GM19025 (cell line): ENCODE measurements at regions not wholly inside any gene's neighbourhood (a gene's known extent, or its start where the extent isn't known, plus 50 kb on each side); places are given as distances from the start of the nearest gene placed in this dataset.

Source experiments
- ATAC-seq: cut with Tn5 transposase; IDR thresholded peaks from one replicate; pipeline ENCODE4 v1.9.1; 2021; ENCODE audit warnings: mild to moderate bottlenecking, low read depth, moderate library complexity; ENCODE audit not compliant: unreplicated experiment

DNA sequence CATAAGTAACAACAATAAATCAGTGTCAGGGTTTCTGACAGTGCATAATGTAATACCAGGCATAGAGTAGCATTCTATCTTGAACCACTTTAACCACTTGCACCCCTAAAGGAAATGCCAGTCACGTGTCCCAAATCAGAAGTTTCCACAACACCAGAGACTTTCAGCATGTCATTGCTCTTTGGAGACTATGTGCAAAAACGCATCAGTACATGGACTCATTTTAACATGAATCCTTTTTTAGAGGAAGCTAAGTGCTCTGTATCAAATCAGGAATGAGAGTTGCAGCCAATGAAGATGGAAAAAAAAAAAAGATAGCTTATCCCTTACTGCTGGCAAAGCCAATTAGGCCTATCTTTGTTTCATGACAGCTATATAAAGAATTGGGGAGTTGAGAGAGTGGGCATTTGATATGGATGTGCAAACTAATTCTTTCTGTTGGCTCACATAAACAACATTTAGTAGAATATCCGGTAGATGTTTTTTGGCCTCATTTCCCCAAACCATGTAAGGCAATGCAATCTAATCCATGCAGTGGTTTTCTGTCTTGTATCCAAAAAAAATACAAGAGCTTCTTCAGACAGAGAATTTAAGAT is 353.1 kb downstream of the IRS1 start:
- ATAC-seq, result no peak

DNA sequence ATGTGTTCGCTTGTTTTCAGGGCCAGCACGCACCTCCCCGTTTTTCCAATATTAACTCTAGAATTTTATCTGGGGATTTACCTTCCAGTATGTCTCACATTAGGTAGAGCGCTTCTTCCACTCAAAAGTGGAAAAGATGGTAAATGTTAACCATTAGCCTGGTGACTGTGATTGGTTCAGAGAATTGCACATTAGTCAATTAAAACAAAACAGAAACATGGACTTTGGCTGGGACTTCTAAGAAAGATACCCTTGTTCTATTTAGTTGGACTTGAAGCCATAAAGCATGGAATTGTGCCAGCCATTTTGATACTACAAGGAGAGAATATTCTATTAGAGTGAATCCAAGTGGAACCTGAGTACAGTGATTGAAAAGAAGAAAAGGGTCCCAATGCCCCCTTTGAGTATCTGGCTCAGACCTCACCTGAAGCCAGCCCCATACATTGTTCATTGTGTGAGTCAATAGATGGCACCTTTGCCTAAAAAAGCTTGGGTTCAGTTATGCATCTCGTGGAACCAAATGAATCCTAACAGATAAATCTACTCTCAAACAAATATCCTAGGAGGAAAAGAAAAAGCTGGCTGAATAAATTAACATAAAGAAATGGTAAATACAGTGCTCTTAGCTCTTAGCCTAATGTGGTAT is 354.3 kb downstream of the IRS1 start:
- no peak for ATAC-seq

- ATAC-seq, result no peak
Measured at GRCh38 chr2:226443112-226443511, 356.5 kb downstream of the IRS1 start.

- ATAC-seq, result no peak
Measured at GRCh38 chr2:226440127-226440918, 359.3 kb downstream of the IRS1 start.

- no peak for ATAC-seq
Measured at GRCh38 chr2:226439337-226439736, 360.3 kb downstream of the IRS1 start.

- ATAC-seq, result no peak
Measured at GRCh38 chr2:226435146-226435545, 364.5 kb downstream of the IRS1 start.

GRCh38 chr2:226434702-226435101 is 364.9 kb downstream of the IRS1 start:
- ATAC-seq, result no peak

- no peak for ATAC-seq
Measured at GRCh38 chr2:226431288-226431948, 368.2 kb downstream of the IRS1 start.

DNA sequence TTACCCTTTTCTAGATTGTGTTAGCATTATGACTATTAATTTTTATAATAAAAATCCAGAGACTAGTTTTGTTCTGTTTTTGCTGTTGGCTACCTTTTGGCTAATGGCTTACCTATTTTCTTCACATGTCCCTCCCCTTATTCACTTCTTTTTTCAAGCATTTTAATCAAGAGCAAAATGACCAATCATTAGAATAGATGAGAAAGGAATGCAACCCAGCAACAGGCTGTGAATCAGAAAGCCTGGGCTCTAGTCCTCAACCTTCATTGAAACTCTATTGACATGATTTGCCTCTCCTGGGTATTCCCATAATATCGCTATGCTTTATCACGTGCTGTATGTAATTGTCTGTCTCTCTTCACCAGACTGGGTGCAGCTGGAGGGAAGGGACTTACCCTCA is 370.1 kb downstream of the IRS1 start:
- ATAC-seq, result no peak

- no peak for ATAC-seq
Measured at GRCh38 chr2:226427538-226428307, 371.9 kb downstream of the IRS1 start.

DNA sequence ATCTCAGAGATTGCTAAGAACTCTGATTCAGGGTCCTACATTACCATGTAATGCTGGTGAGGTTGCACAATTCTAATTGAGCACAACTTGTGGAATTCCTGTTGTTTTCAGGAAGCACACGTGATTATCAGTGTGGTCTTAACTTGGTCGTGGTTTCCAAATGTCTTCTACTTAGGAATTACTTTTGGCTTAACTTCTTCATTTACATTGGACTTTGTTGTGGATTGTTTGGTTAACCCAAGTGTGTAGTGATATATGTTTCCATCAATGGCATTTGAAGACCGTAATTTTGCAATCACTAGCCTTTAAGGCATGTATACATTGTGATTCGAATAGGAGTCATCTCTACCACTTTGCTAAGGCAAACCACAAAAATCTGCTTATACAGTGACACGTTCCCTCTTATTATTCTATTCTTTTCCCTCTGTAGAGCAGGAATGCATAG is 373.3 kb downstream of the IRS1 start:
- ATAC-seq, result no peak

DNA sequence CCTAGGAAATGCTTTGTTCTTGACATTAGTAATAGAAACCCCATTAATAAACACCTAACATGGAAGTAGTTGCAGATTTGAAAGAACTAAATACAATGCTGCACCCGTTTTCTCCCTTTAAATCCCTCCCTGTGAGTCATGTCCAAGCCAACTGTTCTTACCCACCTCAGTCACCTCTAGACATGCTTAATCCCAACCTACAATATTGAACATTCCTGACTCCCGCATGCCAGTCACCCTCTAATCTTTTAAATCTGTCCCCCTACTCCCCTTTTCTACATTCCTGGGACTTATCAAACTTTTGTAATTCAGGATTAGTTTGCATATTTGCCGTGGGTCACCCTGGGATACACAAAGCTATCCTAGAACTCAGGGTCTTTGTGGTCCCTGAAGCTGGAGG is 374.6 kb downstream of the IRS1 start:
- ATAC-seq, result no peak

DNA sequence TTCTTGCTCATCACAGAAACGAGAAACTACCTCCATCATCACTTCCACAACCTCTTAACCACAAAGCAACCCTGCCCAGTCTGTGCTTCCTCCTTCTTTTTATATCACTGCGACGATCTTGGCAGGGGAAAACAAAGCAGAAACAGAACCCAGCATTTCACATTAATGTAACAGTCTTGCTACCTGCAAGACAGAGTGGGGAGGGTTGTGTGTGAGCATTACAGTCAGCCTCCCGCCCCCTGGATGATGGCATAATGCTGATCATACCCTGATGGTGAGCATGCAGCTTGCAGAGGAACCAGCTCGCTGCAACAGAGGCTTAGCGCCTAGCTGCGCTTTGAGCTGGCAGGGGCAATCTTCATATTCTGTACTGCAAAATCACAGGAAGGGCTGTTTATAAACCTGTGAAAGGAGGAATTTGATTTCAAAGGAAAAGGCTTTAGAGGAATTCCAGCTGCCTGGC is 376.1 kb downstream of the IRS1 start:
- peak; percentile 68 for ATAC-seq

- no peak for ATAC-seq
Measured at GRCh38 chr2:226420646-226421045, 379.0 kb downstream of the IRS1 start.

DNA sequence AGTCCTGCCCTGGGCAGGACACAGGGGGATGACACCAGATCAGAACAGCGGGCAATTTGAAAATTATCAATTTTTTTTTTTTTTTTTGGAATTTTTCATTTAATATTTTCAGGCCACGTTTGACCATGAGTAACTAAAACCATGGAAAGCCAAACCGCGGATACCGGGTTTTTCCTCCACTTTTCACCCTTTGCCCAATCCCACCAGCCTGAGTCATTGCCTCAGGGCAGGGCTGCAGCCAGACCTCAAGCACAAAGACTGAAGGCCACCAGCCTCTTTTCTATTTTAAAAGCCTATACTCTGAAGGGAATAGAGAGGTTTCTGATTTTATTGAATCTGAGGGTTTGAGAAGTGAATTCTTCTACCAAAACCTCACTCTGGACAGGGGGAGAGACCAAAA is 381.1 kb downstream of the IRS1 start:
- no peak for ATAC-seq

GRCh38 chr2:226414335-226414734 is 385.3 kb downstream of the IRS1 start:
- no peak for ATAC-seq

- no peak for ATAC-seq
Measured at GRCh38 chr2:226413498-226414130, 386.0 kb downstream of the IRS1 start.

DNA sequence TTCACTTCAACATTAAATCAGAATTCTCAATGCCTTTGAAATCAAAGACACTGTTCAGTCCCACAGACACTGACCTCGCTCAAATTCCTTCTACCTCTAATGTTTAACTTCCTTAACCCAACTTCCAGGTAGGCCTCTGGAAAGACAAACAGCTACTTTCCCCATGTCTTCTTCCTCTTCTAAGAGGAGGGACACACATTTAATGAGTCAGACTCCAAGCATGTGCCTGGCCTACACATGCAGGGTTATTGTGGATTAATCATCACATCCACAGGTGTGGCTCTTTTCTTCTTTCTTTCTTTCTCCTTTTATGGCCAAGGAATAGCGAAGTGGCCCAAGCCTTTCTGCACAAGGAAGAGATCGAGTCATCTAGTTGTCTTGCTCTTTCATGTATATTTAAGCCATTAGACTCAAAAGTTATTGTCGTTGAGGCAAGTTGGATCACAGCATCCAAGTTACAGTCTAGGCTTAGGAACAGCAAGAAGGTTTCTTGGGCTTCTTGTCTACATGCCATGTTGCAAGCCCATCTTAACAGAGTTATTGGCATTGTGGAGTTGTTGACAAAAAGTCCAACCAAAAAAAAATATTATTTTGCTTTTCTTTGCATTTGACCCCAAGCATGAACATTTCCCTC is 387.8 kb downstream of the IRS1 start:
- ATAC-seq, result no peak

DNA sequence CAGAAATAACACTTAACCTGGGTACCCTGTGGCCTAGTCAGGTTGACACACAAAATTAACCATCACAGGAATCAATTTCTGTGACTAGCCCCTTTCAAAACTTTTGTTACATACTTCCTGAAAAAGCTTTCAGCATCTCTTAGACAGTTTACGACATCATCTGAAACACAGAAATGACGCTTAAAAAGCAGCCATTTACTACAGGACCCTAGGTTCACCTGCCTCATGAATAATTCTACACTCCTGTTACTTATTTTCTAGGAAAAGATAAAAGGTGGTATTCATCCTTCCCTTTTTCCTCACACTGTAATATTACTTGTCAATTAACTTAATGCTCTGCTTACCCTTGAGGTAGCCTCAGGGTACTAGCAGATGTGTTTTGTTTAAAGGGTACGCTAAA is 388.4 kb downstream of the IRS1 start:
- ATAC-seq, result no peak
